ENCODE measurements at regions not wholly inside any gene's neighbourhood (a gene's known extent, or its start where the extent isn't known, plus 50 kb on each side); places are given as distances from the start of the nearest gene placed in this dataset.

DNA sequence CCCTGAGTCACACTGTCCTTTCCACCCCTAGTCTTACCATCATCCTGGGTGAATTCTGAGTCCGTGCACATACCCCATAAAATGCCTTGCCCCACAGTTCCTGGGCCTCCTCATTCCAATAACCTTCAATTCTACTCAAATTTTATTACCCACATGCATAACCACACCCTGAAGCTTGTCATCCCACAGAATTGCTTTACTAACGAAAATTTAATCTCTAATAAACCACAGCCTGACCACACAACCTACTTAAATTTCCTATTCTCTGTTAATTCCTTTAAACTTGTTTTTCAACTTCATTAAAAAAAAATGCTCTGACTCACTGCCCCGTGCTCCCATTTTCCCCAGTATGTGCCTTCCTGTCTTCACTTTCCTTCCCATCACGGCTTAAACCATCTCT lies 205.9 kb downstream of the PHLDA1 start:
- in situ Hi-C loops (cut with HindIII; ENCODE audit: low pct_ligation_motif_present, low sequenced_read_pairs), result no loop called here
- peak; percentile 62 for DNase-seq
- peak overlapping the region; percentile 44 for H3K27ac ChIP-seq

DNA sequence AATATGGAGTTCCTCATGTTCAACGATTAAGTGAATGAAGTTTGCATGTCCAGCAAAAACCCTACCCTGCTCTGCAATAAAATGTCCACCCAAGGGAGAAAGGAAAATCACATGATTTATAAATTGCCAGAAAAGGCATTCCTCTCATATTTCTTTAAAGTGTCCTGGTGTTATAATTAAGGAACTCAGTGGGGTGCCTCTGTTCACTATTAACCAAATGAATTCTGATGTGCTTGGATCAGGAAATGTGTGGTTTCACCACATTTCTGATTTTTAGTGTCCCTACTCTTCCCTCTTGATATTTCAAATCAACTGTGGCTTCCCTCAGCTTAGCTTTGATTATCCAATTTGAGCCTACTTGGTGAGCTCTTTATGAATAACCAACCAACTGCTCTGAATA lies 208.1 kb downstream of the PHLDA1 start:
- no peak for DNase-seq
- H3K27ac ChIP-seq, result no peak overlapping the region
- in situ Hi-C loops (cut with HindIII; ENCODE audit: low pct_ligation_motif_present, low sequenced_read_pairs), result no loop called here

More for the DNA sequence above, 205.9 kb downstream of the PHLDA1 start:
- no peak overlapping the region for H3K4me3 ChIP-seq (ENCODE audit: low read depth, low read length)
- no peaks in the 10 kb centered on the region for H3K27me3 ChIP-seq (replicated peaks)
- TF ChIP-seq, protein P1, sequence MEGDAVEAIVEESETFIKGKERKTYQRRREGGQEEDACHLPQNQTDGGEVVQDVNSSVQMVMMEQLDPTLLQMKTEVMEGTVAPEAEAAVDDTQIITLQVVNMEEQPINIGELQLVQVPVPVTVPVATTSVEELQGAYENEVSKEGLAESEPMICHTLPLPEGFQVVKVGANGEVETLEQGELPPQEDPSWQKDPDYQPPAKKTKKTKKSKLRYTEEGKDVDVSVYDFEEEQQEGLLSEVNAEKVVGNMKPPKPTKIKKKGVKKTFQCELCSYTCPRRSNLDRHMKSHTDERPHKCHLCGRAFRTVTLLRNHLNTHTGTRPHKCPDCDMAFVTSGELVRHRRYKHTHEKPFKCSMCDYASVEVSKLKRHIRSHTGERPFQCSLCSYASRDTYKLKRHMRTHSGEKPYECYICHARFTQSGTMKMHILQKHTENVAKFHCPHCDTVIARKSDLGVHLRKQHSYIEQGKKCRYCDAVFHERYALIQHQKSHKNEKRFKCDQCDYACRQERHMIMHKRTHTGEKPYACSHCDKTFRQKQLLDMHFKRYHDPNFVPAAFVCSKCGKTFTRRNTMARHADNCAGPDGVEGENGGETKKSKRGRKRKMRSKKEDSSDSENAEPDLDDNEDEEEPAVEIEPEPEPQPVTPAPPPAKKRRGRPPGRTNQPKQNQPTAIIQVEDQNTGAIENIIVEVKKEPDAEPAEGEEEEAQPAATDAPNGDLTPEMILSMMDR (IDR thresholded peaks at IDR 0.05; ENCODE audit: low read depth, low read length, missing control alignments), result no peak
- H3K36me3 ChIP-seq (replicated peaks), result no peaks in the 10 kb centered on the region

DNA sequence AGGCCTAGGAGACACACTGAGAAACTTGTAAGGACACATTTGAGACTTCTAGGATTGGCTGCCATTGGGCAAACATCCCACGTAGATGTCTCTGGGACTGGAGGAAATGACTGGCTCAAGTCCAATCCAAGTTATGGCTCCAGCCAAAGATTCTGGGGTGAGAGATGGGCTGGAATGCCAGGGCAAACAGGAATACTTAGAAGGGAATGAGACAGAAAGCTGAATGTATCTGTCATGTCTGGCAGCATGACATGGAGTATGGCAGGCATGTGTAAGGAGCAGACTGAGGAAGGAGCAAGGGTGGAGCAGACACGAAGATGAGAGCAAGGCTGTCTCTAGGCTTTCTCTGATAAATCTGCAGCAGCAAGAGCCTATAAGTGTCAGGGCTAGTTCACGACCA lies 209.2 kb downstream of the PHLDA1 start:
- H3K27me3 ChIP-seq (replicated peaks), result no peaks in the 10 kb centered on the region
- no peak for DNase-seq
- in situ Hi-C loops (cut with HindIII; ENCODE audit: low pct_ligation_motif_present, low sequenced_read_pairs), result no loop called here
- no peak overlapping the region for H3K4me3 ChIP-seq (ENCODE audit: low read depth, low read length)
- no peaks in the 10 kb centered on the region for H3K36me3 ChIP-seq (replicated peaks)
- no peak overlapping the region for H3K27ac ChIP-seq
- TF ChIP-seq, protein P1 (IDR thresholded peaks at IDR 0.05; ENCODE audit: low read depth, low read length, missing control alignments), result no peak

More for the DNA sequence above, 208.1 kb downstream of the PHLDA1 start:
- H3K4me3 ChIP-seq (ENCODE audit: low read depth, low read length), result no peak overlapping the region
- no peaks in the 10 kb centered on the region for H3K27me3 ChIP-seq (replicated peaks)
- TF ChIP-seq, protein P1 (IDR thresholded peaks at IDR 0.05; ENCODE audit: low read depth, low read length, missing control alignments), result no peak
- H3K36me3 ChIP-seq (replicated peaks), result no peaks in the 10 kb centered on the region

DNA sequence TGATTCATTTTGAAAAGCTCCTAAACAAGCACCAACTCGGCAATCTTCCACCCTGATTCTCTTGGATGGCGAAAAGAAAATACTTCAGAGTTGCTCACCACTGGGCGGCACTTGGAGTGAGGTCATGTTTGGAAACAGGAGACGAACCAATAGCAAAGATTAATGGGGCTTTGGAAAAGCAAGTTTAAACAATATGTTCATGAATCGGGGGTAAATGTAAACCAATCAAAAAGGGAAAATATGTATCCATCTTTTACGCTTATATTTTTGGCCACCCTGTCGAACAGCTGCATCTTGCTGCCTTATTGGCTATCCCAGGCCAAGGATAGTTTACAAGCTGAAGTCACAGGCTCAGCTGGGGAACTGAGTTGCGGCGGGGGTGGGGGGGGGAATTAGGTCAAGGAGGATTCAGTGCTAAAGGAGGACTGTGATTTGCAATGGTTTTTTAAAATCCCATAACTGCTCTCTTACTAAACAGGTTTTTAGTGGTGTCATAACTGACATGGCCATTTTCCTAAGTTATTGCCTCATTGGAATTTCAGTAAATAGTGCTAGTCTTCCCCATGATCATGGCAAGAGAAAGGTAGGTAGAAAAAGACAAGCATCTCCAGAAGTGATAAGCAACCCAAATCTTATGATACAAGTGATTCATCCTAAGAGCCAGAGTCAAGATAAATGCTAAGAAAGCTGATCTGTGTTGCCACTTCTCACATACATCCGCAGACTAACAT lies 210.6 kb downstream of the PHLDA1 start:
- peak; percentile 53 for DNase-seq

DNA sequence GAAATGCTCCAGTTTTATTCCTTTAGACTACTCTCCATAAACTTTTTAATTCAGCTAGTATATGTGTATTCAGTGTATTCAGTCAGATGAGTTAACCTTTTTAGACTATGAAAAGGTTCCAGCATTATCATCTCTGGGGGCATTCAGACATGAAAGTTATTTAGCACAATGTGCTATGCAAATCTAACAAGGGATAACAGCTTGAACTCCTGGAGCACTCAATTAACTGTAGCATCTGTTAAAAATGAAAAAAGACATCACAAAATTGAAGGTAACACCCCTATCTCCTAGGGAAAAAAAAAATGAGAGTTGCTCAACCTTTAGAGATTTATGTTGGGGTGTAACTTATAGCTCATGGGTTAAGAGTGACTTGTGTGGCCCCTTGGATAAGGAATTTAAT lies 211.5 kb downstream of the PHLDA1 start:
- Histone ChIP-seq H3K27ac (no peak overlapping the region), H3K36me3 (replicated peaks) (no peaks in the 10 kb centered on the region), H3K27me3 (replicated peaks) (no peaks in the 10 kb centered on the region), H3K4me3 (ENCODE audit: low read depth, low read length) (no peak overlapping the region)
- in situ Hi-C loops (cut with HindIII; ENCODE audit: low pct_ligation_motif_present, low sequenced_read_pairs), result no loop called here
- DNase-seq, result no peak
- TF ChIP-seq, protein P1 (IDR thresholded peaks at IDR 0.05; ENCODE audit: low read depth, low read length, missing control alignments), result no peak

More for the DNA sequence above, 210.6 kb downstream of the PHLDA1 start:
- TF ChIP-seq, protein P1 (IDR thresholded peaks at IDR 0.05; ENCODE audit: low read depth, low read length, missing control alignments), result no peak
- no peaks in the 10 kb centered on the region for H3K27me3 ChIP-seq (replicated peaks)
- H3K27ac ChIP-seq, result no peak overlapping the region
- in situ Hi-C loops (cut with HindIII; ENCODE audit: low pct_ligation_motif_present, low sequenced_read_pairs), result no loop called here
- no peak overlapping the region for H3K4me3 ChIP-seq (ENCODE audit: low read depth, low read length)
- H3K36me3 ChIP-seq (replicated peaks), result no peaks in the 10 kb centered on the region

DNA sequence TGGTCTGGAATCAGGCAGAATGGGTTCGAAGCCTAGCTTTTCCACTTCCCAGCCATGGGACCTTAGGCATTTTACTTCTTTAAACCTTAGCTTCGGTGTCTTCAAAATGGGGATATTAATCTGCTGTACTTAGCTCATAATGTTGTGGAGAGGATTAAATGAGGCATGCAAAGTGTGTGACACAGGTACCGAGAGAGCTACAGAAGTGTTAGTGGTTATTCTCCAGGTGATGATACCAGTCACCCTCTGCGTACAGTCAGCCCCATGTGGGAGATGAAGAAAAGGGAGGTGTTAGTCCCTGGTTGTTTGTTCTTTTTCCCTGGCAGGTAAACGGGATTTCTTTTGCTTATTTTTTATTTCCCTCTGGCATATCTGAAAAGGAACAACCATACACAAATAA lies 212.1 kb downstream of the PHLDA1 start:
- Histone ChIP-seq H3K36me3 (replicated peaks) (no peaks in the 10 kb centered on the region), H3K27ac (no peak overlapping the region), H3K27me3 (replicated peaks) (no peaks in the 10 kb centered on the region), H3K4me3 (ENCODE audit: low read depth, low read length) (no peak overlapping the region)
- TF ChIP-seq, protein P1 (IDR thresholded peaks at IDR 0.05; ENCODE audit: low read depth, low read length, missing control alignments), result no peak
- no peak for DNase-seq
- in situ Hi-C loops (cut with HindIII; ENCODE audit: low pct_ligation_motif_present, low sequenced_read_pairs), result no loop called here
